ENCODE measurements at regions not wholly inside any gene's neighbourhood (a gene's known extent, or its start where the extent isn't known, plus 50 kb on each side); places are given as distances from the start of the nearest gene placed in this dataset.

DNA sequence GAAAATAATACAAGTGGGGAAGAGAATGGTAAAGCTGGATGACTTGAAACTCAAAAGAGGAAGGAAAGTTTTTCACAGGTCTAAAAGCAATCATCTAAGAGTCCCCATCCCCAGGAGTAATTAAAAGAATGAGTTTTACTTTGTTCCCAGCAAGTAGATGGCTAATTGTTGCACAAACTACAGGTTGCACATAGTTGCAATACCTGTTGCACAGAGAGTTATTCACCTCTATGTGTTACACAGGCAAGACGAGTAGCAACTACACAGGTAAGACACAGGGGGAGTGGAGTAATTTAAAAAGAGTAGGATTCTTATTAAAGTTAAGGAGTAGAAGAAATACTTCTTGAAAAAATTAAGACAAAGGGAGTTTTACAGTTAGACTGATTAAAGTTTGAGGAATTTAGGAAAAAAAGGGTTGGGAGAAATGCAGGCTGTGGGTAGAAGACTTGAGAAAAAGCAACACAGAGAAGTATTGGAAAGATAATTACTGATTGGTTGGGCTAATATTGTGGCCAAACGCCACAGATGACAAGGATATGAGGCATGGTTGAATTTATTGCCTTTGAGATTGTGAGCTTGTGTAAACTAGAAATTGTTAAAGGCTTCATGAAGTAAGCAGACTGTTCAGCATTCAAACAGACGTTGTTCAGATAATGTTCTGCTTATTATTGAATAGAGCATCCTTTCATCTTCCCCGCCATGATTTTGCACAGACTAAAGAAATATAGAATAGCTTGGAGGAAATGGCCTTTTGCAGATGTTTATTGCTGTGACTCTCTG lies 699.3 kb downstream of the NR4A2 start:
- TF ChIP-seq, protein P1, sequence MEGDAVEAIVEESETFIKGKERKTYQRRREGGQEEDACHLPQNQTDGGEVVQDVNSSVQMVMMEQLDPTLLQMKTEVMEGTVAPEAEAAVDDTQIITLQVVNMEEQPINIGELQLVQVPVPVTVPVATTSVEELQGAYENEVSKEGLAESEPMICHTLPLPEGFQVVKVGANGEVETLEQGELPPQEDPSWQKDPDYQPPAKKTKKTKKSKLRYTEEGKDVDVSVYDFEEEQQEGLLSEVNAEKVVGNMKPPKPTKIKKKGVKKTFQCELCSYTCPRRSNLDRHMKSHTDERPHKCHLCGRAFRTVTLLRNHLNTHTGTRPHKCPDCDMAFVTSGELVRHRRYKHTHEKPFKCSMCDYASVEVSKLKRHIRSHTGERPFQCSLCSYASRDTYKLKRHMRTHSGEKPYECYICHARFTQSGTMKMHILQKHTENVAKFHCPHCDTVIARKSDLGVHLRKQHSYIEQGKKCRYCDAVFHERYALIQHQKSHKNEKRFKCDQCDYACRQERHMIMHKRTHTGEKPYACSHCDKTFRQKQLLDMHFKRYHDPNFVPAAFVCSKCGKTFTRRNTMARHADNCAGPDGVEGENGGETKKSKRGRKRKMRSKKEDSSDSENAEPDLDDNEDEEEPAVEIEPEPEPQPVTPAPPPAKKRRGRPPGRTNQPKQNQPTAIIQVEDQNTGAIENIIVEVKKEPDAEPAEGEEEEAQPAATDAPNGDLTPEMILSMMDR (IDR thresholded peaks at IDR 0.05), result no peak
- TF ChIP-seq EP300 (IDR thresholded peaks at IDR 0.05) (no peak), POLR2A (IDR thresholded peaks at IDR 0.05) (no peak)

Data from ovary (tissue), 3 donors.